Endothelial cell of umbilical vein (primary cell): ENCODE measurements at regions not wholly inside any gene's neighbourhood (a gene's known extent, or its start where the extent isn't known, plus 50 kb on each side); places are given as distances from the start of the nearest gene placed in this dataset.

Source experiments
- BruUV-seq: library from RNA; stranded (reverse); fragments of 400-500 nt; replicated peaks from 2 replicates; lab custom pipeline; 2021; lab: Mats Ljungman, UMichigan
- CTCF ChIA-PET: fragments of 300-600, 350-600 bp; sonication (Branson Sonifier 250); formaldehyde crosslinking; loops from one replicate; lab custom pipeline; 2021; ENCODE audit warnings: antibody characterized with exemption, inconsistent platforms; lab: Charles Lee
- POLR2A ChIA-PET: fragments of 300-600, 350-600 bp; sonication (Branson Sonifier 250); formaldehyde crosslinking; loops from one replicate; lab custom pipeline; 2021; ENCODE audit warnings: antibody characterized with exemption, inconsistent platforms; lab: Charles Lee
- DNase-seq: peaks from one replicate; pipeline ENCODE4 v3.0.0-alpha.2; 2011; ENCODE audit warnings: low read depth, low spot score
- FAIRE-seq: peaks from 2 replicates; lab custom pipeline; 2011; peaks lifted over from hg19 to GRCh38; lab: Jason Lieb, UNC
- H2AFZ ChIP-seq: 2 replicates; pipeline ENCODE4 v1.6.0; 2012; ENCODE audit warnings: low read depth, low read length, control low read depth, inconsistent platforms
- H3K27ac ChIP-seq: 2 replicates; pipeline ENCODE4 v1.5.1; 2011; ENCODE audit warnings: low read depth, mild to moderate bottlenecking, control low read depth, low read length, moderate library complexity; ENCODE audit not compliant: insufficient read depth
- H3K27me3 ChIP-seq, 2 experiments: 2 replicates each; pipeline versions ENCODE4 v1.6.0 to v1.6.1; 2011; ENCODE audit warnings: low read length in 2 of 2, mixed read lengths in 1 of 2; ENCODE audit not compliant: control insufficient read depth in 2 of 2, insufficient read depth in 2 of 2
- H3K36me3 ChIP-seq, 2 experiments: 2 replicates in 1 of 2; 3 replicates in 1 of 2; pipeline ENCODE4 v1.5.1; 2011; ENCODE audit warnings: low read length in 2 of 2, mild to moderate bottlenecking in 1 of 2, moderate library complexity in 1 of 2; ENCODE audit not compliant: control insufficient read depth in 2 of 2, insufficient read depth in 2 of 2; ENCODE audit errors: extremely low read depth in 1 of 2
- H3K4me1 ChIP-seq: 3 replicates; pipeline ENCODE4 v1.5.1; 2011; ENCODE audit warnings: mild to moderate bottlenecking, low read length; ENCODE audit not compliant: control insufficient read depth, insufficient read depth; ENCODE audit errors: extremely low read depth
- H3K4me2 ChIP-seq: 2 replicates; pipeline ENCODE4 v1.6.1; 2011; ENCODE audit warnings: low read length, control low read depth, mixed read lengths; ENCODE audit not compliant: insufficient read depth
- H3K4me3 ChIP-seq, 3 experiments: fragments of 200-600 bp in 1 of 3; sonication (generic), shearing (Covaris generic) in 1 of 3; replicated peaks in 1 of 3; 2 replicates each; pipeline ENCODE4 v1.5.1; 2011 to 2016; ENCODE audit warnings: control low read depth in 3 of 3, low read length in 3 of 3, mild to moderate bottlenecking in 2 of 3, inconsistent platforms in 1 of 3, low read depth in 1 of 3, moderate library complexity in 1 of 3; ENCODE audit not compliant: insufficient read depth in 1 of 3
- H3K79me2 ChIP-seq: 2 replicates; pipeline ENCODE4 v1.6.0; 2012; ENCODE audit warnings: low read length, inconsistent platforms; ENCODE audit not compliant: control insufficient read depth, insufficient read depth
- H3K9ac ChIP-seq: replicated peaks from 2 replicates; pipeline ENCODE3; 2011; ENCODE audit warnings: low read length, control low read depth; ENCODE audit not compliant: insufficient read depth; ENCODE audit errors: extremely low read depth
- H3K9me1 ChIP-seq: replicated peaks from 3 replicates; pipeline ENCODE4 v1.6.0; 2011; ENCODE audit warnings: mild to moderate bottlenecking, low read length; ENCODE audit not compliant: control insufficient read depth, insufficient read depth; ENCODE audit errors: extremely low read depth
- H3K9me3 ChIP-seq: replicated peaks from 2 replicates; pipeline ENCODE4 v1.5.1; 2012; ENCODE audit warnings: low read length, inconsistent platforms; ENCODE audit not compliant: control insufficient read depth, insufficient read depth
- H4K20me1 ChIP-seq: replicated peaks from 2 replicates; pipeline ENCODE3; 2011; ENCODE audit warnings: mild to moderate bottlenecking, low read length; ENCODE audit not compliant: control insufficient read depth, insufficient read depth; ENCODE audit errors: extremely low read depth
- EZH2 ChIP-seq: IDR thresholded peaks from 2 replicates; pipeline ENCODE4 v1.6.1; 2012; ENCODE audit warnings: borderline replicate concordance, low read depth, mild to moderate bottlenecking, moderate library complexity, low read length, inconsistent platforms; ENCODE audit not compliant: severe bottlenecking
- FOS ChIP-seq: IDR thresholded peaks from 2 replicates; pipeline ENCODE4 v1.6.1; 2011; ENCODE audit warnings: mild to moderate bottlenecking, low read length, moderate library complexity, borderline replicate concordance; ENCODE audit not compliant: insufficient read depth
- GATA2 ChIP-seq: IDR thresholded peaks from 2 replicates; pipeline ENCODE4 v1.7.0; 2011; ENCODE audit warnings: low read depth, mild to moderate bottlenecking, moderate library complexity, mixed read lengths, low read length; ENCODE audit not compliant: insufficient read length, insufficient read depth
- JUN ChIP-seq: IDR thresholded peaks from 2 replicates; pipeline ENCODE4 v1.6.1; 2011; ENCODE audit warnings: borderline replicate concordance, low read depth; ENCODE audit not compliant: insufficient read length, insufficient read depth
- MYC ChIP-seq: IDR thresholded peaks from one replicate; pipeline ENCODE4 v1.6.1; 2011; ENCODE audit warnings: mild to moderate bottlenecking, low read depth, low read length
- POLR2A ChIP-seq: IDR thresholded peaks from 2 replicates; pipeline ENCODE4 v1.6.1; 2012; ENCODE audit warnings: low read depth, mild to moderate bottlenecking, control low read depth, low read length
- POLR2AphosphoS5 ChIP-seq: IDR thresholded peaks from 2 replicates; pipeline ENCODE4 v1.6.1; 2012; ENCODE audit warnings: low read depth, mild to moderate bottlenecking, control low read depth, low read length, moderate library complexity; ENCODE audit not compliant: insufficient read depth
- dilution Hi-C: fragments of 300-500 bp; cut with MboI; formaldehyde crosslinking; loops from one replicate; pipeline ENCODE4 v1.15.0; 2019; ENCODE audit warnings: low sequenced_read_pairs; ENCODE audit not compliant: extremely low pct_ligation_motif_present
- intact Hi-C: fragments of 100-400 bp; cut with micrococcal nuclease; formaldehyde crosslinking; loops from one replicate; pipeline ENCODE4 v1.10.0; 2022
- TF ChIP-seq, protein P1 (sequence below), 2 donors: IDR thresholded peaks; 1 replicate in 1 of 2; 2 replicates in 1 of 2; pipeline ENCODE4 v1.5.1; 2011; ENCODE audit warnings: low read length in 2 of 2, mild to moderate bottlenecking in 2 of 2, moderate library complexity in 2 of 2, control low read depth in 1 of 2, inconsistent platforms in 1 of 2, low read depth in 1 of 2; ENCODE audit not compliant: insufficient read depth in 1 of 2; ENCODE audit errors: extremely low read depth in 1 of 2
- TF ChIP-seq, protein P2 (sequence below): IDR thresholded peaks from 2 replicates; pipeline ENCODE4 v1.6.1; 2011; ENCODE audit not compliant: insufficient read depth, insufficient read length

DNA sequence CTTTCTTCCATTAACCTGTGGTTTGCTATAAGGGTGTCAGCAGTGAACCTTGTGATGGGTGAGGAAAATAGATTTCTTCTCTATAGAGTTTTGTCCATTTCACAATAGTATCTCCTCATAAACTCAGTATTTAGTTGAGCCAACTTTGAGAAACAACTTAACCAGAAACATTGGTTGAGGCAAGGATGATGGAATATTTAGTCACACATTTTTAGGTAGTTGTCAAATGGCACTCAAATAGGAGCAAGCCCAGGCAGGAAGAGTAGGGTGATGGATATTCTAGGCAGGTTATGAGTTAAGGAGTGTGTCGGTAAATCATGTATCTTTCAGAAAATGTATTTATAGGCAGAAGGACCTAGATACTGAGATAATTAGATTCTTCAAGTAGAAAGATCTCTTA, 1267.6 kb downstream of the SLC16A7 start:
- POLR2A ChIA-PET: no interaction called here
- TF ChIP-seq MYC: no peak
- TF ChIP-seq POLR2A: no peak
- TF ChIP-seq EZH2: no peak
- TF ChIP-seq FOS: no peak
- TF ChIP-seq POLR2AphosphoS5: no peak
- no peak for TF ChIP-seq JUN
- TF ChIP-seq GATA2: no peak
- TF ChIP-seq, protein P1, sequence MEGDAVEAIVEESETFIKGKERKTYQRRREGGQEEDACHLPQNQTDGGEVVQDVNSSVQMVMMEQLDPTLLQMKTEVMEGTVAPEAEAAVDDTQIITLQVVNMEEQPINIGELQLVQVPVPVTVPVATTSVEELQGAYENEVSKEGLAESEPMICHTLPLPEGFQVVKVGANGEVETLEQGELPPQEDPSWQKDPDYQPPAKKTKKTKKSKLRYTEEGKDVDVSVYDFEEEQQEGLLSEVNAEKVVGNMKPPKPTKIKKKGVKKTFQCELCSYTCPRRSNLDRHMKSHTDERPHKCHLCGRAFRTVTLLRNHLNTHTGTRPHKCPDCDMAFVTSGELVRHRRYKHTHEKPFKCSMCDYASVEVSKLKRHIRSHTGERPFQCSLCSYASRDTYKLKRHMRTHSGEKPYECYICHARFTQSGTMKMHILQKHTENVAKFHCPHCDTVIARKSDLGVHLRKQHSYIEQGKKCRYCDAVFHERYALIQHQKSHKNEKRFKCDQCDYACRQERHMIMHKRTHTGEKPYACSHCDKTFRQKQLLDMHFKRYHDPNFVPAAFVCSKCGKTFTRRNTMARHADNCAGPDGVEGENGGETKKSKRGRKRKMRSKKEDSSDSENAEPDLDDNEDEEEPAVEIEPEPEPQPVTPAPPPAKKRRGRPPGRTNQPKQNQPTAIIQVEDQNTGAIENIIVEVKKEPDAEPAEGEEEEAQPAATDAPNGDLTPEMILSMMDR (IDR thresholded peaks at IDR 0.05; ENCODE audit: extremely low read depth in 1 of 2, insufficient read depth in 1 of 2, low read depth in 1 of 2, low read length in 2 of 2): no peak
- TF ChIP-seq, protein P2, sequence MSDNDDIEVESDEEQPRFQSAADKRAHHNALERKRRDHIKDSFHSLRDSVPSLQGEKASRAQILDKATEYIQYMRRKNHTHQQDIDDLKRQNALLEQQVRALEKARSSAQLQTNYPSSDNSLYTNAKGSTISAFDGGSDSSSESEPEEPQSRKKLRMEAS: no peak

More for the DNA sequence above, 1267.6 kb downstream of the SLC16A7 start:
- Histone ChIP-seq H3K36me3 (no peaks in the 10 kb centered on the region), H3K4me2 (no peak overlapping the region), H2AFZ (no peak overlapping the region), H4K20me1 (no peaks in the 10 kb centered on the region), H3K9me3 (no peaks in the 10 kb centered on the region), H3K4me1 (no peaks in the 10 kb centered on the region), H3K27me3 (no peaks in the 10 kb centered on the region), H3K9me1 (no peaks in the 10 kb centered on the region), H3K79me2 (no peaks in the 10 kb centered on the region), H3K4me3 (no peak overlapping the region), H3K9ac (no peak overlapping the region), H3K27ac (no peak overlapping the region)
- intact Hi-C loops (no loop called here), dilution Hi-C loops (no loop called here)
- no peak for FAIRE-seq
- BruUV-seq: no TSS peak
- no peak for DNase-seq
- CTCF ChIA-PET: no interaction called here
